ENCODE measurements at regions not wholly inside any gene's neighbourhood (a gene's known extent, or its start where the extent isn't known, plus 50 kb on each side); places are given as distances from the start of the nearest gene placed in this dataset.
A peak's percentile ranks its signal among the peaks of the same experiment; 100 is the strongest.
"Not testable (repeated sequence)": the region's sequence is repeated elsewhere in the genome, so short reads cannot be mapped to it uniquely, and the experiment has no call there.

DNA sequence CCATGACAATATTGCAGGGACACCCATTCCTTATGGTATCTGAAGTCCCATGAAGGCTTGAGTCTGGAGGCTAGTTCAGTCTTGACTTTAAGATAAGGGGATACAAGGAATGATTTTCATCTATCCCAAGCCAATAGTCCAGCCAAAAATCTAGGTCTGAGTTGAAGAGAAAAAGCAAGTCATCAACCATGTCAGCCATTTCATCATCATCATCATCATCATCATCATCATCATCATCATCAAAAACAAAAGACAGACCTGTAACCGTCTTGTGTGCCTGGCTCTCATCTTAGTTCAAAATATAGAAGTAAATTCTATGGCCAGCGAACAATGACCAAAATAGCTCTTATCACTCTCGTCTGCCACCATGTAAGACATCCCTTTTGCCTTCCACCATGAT is 59.5 kb upstream of the FAM90A26 start:
- DNase-seq = not testable (repeated sequence)

DNA sequence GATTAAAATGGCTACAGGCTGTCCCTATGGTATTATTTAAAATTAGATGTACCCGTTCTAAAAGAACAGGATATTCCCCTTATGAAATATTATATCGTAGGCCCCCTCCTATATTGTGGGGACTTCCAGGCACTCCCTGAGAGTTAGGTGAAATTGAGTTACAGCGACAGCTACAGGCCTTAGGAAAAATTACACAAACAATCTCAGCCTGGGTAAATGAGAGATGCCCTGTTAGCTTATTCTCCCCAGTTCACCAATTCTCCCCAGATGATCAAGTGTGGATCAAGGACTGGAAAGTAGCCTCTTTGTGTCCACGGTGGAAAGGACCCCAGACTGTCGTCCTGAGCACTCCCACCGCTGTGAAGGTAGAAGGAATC is 67.1 kb upstream of the FAM90A26 start:
- DNase-seq = not testable (repeated sequence)

DNA sequence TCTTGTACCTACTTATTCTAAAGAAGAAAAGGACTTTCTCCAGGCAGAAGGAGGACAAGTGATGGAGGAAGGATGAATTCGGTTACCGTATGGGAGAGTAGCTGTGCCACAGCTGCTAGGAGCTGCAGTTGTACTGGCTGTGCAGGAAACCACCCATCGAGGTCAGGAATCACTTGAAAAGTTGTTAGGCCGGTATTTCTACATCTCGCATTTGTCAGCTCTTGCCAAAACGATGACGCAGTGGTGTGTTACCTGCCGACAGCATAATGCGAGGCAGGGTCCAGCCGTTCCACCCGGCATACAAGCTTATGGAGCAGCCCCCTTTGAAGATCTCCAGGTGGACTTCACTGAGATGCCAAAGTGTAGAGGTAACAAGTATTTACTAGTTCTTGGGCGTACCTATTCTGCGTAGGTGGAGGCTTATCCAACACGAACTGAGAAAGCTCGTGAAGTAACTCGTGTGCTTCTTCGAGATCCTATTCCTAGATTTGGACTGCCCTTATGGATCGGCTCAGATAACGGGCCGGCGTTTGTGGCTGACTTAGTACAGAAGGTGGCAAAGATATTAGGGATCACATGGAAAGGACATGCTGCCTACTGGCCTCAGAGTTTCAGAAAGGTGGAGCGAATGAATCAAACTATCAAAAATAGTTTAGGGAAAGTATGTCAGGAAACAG is 67.6 kb upstream of the FAM90A26 start:
- not testable (repeated sequence) for DNase-seq

DNA sequence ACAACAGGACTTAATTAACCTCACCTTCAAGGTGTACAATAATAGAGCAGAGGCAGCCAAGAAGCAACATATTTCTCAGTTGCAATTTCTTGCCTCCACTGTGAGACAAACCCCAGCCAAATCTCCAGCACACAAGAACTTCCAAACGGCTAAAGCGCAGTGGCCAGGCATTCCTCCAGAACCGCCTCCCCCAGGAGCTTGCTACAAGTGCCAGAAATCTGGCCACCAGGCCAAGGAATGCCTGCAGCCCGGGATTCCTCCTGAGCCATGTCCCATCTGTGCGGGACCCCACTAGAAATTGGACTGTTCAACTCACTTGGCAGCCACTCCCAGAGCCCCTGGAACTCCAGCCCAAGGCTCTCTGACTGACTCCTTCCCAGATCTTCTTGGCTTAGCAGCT is 73.9 kb upstream of the FAM90A26 start:
- not testable (repeated sequence) for DNase-seq

DNA sequence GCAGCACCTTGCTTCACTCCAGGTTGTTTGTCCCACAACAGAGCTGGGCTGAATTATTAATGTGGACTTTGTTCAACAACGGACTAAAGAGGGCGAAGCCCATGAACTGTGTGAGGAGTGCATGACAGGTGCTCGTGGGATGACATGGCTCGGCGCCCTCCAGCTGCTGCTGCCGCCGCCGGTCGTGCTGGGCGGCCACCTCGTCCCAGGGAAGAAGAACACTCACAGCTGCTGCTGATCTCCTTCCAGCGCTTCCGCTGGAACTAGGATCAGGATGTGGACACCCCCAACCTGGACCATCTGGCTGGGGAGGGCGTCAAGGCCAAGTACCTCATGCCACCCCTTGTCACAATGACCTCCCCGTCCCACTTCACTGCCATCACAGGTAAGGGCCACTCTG is 91.4 kb upstream of the FAM90A26 start:
- not testable (repeated sequence) for DNase-seq

DNA sequence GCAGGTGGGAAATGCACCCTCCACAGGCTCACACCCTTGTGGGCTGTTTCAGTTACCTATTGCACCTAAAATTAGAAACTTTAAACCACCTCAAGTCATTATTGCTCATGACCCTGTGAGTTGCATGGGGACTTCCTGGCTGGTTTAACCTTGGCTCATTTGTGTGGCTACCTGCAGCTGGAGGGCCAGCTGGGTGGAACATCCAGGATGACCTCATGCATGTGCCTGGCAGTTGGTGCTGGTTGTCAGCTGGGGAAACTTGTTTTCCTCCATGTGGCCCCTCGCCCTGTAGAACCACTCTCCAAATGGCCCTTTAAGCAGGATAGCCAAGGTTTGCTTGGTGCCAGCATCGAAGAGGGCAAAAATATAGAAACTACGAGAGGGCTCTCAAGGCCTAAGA is 93.2 kb upstream of the FAM90A26 start:
- DNase-seq = not testable (repeated sequence)

DNA sequence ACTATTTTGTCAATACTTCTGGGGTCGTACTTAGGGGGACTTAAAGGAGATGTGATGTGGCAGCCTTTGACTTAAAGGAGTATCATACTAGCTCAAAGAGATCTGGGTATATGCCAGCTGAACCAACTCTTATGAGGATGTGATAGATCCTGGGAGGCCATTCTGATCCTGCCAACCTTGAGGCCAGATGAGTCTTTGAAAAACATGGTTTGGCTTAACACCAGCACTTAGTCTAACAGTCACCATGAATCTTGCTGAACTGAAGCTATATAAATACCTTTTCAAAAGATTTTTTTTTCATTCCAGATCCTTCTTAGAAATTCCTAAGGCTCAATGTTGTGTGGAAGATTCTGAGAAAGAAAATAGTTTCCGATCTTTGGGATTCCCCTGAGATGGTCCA is 93.7 kb upstream of the FAM90A26 start:
- not testable (repeated sequence) for DNase-seq

DNA sequence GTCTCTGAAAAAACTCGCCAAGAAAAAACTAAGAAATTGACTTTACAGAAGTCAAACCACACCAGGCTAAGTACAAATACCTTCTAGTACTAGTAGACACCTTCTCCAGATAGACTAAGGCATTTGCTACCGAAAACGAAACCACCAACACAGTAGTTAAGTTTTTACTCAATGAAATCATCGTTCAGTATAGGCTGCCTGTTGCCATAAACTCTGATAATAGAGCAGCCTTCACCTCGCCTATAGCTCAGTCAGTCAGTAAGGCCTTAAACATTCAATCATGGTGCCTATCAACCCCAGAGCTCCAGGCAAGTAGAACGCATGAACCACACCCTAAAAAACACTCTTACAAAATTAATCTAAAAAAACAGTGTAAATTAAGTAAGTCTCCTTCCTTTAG is 96.8 kb upstream of the FAM90A26 start:
- DNase-seq = not testable (repeated sequence)

DNA sequence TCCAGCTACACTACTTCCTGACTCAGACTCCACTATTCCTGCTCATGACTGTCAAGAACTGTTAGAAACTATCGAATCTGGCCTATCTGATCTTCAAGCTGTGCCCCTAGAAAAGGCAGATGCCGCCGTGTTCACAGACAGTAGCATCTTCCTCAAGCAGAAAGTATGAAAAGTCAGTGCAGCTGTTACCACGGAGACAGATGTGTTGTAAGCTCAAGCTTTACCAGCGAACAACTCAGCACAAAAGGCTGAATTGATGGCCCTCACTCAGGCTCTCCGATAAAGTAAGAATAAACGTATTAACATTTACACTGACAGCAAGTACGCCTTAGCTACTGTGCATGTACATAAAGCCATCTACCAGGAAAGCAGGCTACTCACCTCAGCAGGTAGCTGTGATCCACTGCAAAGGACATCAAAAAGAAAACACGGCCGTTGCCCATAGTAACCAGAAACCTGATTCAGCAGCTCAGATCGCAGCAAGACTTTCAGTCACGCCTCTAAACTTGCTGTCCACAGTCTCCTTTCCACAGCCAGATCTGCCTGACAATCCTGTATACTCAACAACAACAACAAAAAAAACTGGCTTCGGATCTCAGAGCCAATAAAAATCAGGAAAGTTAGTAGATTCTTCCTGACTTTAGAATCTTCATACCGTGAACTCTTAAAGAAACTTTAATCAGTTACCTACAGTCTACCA is 97.5 kb upstream of the FAM90A26 start:
- DNase-seq = not testable (repeated sequence)

DNA sequence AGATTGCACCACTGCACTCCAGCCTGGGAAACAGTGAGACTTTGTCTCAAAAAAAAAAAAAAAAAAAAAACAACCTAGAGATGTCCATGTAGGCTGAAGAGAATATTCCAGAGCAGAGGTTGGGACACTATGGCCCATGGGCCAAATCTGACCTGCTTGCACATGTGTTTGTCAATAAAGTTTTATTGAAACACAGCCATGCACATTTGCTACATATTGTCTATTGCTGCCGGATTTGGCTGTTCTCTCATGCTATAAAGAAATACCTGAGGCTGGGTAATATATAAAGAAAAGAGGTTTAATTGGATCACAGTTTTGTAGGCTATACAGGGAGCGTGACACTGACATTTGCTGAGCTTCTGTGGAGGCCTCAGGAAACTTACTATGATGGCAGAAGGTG is 102.3 kb upstream of the FAM90A26 start:
- DNase-seq = not testable (repeated sequence)

DNA sequence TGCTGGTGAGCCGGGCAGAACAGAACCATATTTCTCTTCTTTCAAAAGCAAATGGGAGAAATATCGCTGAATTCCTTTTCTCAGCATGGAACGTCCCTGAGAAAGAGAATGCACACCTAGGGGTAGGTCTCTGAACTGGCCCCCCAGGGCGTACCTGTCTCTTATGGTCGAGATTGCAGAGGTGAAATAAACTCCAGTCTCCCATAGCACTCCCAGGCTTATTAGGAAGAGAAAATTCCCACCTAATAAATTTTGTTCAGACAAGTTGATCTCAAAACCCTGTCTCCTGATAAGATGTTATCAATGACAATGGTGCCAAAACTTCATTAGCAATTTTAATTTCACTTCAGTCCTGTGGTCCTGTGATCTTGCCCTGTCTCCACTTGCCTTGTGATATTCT is 106.6 kb upstream of the FAM90A26 start:
- not testable (repeated sequence) for DNase-seq

DNA sequence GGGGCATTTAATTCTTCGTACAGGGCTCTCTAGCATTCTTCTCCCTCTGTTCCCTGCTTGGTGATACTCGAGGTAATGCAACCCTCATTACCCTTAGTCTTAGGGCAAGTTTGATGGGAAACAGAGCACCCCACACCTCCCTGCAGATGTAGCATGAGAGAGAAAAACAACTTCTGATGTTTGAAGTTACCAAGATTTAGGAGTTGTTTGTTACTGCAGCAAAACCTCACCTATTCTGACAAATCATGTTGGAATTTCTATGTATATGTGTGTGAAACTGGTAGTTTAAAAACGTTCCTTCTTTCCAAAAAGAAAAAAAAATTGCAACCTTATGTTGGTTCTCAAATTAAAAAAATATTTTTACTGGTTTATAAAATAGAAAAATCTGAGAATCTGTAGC is 145.3 kb upstream of the FAM90A26 start:
- DNase-seq = not testable (repeated sequence)

DNA sequence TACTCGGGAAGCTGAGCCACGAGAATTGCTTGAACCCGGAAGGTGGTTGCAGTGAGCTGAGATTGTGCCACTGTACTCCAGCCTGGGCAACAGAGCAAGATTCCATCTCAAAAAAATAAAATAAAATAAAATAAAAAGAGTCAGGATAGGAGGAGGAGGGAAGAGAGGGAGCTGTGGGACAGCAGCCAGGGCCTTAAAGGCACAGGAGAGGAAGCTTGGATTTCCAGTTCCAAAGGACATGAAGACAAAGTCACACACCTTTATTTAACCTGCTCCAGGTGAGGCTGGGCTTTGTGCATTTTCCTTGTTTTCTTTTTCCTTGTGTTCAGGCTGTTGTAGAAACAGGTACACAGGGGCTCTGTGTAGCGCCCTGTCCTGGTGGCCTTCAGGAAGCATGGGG is 138.2 kb upstream of the HMX1 start:
- DNase-seq = not testable (repeated sequence)

DNA sequence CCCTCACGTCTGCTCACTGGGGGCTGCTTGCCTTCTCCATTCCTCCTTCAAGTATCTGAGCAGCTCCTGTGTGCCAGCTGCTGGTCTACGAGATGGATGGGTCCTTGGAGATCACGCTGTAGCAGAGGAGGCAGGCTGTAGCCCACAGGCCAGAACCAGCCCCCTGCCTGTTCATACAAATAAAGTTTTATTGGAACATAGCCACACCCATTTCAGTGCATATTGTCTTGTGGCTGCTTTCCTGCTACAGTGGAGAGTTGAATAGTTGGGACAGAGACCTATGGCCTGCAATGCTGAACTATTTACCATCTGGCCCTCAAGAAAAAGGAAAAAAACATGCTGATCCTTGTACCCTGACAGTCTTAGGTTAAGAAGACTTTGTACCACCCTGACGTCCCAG is 136.8 kb upstream of the HMX1 start:
- DNase-seq = not testable (repeated sequence)

DNA sequence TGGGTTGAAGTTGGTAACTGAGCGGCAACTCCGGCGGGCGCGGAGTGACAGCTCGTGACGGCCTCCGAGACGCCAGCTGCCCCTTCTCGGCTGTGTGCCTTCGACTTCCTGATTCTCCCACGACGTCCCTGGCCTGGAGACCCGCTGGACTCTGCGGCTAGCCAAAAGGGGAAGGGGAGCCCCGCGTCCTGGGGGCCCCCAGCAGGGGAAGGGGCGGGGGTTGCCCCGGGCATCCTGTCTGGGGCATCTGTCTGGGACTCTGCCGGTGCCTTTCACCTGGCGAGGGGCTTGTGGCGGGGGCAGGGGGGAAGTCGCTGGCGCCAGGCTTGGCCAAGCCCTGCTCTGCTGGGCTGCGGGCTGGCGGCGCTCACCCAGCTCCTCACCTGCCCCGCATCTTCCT is 129.5 kb upstream of the HMX1 start:
- DNase-seq = not testable (repeated sequence)

DNA sequence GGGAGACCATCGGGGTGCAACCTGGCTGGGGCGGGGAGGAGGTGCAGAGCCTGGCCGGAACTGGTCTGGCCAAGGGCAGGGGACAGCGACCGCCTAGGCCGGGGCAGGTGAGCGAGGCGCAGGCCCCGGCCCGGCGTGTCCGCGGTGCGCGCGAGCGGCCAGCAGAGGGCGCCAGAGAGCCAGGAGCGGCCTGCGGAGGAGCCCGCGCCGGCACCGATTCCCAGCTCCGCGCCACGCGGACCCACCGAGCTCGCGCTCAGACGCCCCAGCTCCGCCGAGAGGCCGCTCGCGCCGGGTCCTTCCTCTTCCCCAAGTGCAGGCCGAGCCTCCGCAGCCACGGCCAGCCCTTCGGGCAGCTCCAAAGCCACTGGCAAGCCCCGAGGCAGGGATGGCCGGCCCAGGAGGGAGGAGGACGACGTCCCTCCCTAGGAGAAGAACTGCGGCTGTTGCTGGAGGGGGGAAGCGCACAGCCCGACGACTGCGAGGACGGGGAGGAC is 128.9 kb upstream of the HMX1 start:
- DNase-seq = peak; percentile 6

DNA sequence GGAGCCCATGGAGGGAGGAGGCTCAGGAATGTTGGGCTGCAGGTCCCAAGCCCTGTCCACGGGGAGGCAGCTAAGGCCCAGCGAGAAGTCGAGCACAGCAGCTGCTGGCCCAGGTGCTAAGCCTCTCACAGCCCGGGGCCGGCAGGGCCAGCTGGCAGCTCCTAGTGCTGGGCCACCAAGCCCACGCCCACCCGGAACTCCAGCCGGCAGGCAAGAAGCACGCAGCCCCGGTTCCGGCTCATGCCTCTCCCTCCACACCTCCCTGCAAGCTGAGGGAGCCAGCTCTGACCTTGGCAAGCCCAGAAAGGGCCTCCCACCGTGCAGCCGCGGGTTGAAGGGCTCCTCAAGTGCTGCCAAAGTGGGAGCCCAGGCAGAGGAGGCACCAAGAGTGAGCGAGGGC is 121.3 kb upstream of the HMX1 start:
- DNase-seq = not testable (repeated sequence)

DNA sequence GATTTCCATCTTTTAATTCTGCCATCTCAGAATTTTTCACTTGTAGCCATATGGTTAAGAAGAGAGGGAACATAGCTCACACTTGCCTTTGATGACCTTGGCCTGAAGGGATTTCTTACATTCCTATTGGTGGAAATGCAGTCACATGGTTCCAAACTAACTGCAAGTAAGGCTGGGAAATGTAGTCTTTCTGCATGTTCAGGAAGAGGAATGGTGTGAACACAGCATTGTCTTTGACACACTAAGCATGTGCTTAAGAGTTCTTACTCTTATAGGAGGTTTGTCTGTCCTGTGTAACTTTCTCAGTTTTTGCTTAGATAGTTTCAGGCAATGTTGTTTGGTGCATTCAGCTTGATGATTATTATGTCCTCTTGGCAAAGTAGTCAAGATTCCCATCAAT is 119.8 kb upstream of the HMX1 start:
- not testable (repeated sequence) for DNase-seq

DNA sequence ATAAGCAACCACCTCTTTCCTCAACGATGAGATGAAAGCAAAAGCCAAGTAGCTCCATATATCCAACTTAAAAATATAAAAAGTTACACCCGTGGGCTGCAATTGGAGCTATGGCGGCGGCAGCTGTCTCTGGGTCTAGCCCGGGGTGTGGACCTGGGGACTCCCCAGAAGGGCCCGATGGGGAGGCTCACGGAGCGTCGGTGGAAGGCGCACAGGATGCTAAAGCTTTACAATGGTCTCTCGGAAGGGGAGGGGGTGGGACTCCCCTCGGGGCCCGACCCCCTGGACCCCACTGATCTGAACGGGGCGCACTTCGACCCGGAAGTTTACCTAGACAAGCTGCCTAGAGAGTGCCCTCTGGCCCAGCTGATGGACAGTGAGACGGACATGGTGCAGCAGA is 118.7 kb upstream of the HMX1 start:
- not testable (repeated sequence) for DNase-seq

DNA sequence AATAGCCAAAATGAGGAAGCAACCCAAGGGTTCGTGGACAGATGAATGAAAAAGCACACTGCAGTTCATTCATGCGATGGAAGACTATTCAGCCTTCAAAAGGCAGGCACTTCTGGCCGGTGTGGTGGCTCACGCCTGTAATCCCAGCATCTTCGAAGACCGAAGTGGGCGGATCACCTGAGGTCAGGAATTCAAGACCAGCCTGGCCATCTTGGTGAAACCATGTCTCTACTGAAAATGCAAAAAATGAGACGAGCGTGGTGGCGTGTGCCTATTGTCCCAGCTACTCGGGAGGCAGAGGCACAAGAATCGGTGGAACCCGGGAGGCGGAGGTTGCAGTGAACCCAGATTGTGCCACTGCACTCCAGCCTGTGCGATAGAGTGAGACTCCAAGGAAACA is 114.1 kb upstream of the HMX1 start:
- not testable (repeated sequence) for DNase-seq

DNA sequence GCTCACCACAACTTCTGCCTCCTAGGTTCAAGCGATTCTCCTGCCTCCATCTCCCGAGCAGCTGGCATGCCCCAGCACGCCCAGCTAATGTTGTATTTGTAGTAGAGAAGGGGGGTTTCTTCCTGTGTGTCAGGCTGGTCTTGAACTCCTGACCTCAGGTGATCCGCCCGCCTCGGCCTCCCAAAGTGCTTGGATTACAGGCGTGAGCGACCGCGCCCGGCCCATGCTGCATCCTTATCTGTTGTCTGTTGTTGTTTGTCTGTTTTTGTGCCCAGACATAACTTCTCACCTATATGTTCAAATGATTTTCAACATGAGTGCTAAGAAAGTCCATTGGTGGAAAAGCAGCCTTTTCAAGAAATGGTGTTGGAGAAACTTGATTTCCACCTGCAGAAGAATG is 113.0 kb upstream of the HMX1 start:
- DNase-seq = not testable (repeated sequence)

DNA sequence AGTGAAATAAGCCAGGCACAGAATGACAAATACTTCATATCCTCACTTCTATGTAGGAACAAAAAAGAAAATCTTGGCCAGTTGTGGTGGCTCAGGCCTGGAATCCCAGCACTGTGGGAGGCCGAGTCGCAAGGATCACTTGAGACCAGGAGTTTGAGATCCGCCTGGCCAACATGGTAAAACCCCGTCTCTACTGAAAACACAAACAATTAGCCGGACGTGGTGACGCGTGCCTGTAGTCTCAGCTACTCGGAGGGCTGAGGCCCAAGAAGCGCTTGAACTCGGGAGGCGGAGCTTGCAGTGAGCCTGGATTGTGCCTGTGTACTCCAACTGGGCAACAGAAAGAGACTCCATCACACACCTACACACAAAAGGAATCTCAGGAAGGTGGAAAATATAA is 112.3 kb upstream of the HMX1 start:
- not testable (repeated sequence) for DNase-seq

DNA sequence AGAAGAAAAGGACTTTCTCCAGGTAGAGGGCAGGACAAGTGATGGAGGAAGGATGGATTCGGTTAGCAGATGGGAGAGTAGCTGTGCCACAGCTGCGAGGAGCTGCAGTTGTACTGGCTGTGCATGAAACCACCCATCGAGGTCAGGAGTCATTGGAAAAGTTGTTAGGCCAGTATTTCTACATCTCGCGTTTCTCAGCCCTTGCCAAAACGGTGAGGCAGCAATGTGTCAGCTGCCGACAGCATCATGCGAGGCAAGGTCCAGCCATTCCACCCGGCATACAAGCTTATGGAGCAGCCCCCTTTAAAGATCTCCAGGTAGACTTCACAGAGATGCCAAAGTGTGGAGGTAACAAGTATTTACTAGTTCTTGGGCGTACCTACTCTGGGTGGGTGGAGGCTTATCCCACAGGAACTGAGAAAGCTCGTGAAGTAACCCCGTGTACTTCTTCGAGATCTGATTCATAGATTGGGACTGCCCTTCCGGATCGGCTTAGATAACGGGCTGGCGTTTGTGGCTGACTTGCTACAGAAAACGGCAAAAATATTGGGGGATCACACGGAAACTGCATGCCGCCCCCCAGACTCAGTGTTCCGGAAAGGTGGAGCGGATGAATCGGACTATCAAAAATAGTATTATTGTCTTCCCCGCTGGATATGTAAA is 105.0 kb upstream of the HMX1 start:
- DNase-seq = not testable (repeated sequence)

DNA sequence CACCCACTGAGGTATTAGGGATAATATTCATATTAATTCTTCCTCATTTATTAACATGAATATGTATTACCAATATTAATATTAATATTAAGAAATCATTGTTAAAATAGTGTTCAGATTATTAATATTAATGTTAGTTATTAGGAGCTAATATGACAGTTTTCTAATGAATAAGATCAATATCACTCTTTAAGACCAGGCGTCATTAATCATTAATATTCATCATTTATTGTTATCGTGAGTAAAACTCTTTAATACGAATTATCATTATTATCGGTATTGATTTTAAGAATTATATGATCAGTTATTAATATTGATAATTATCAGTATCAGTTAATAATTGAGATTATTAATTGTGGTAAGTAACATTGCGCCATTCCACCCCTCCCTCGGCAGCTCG is 101.0 kb upstream of the HMX1 start:
- DNase-seq = not testable (repeated sequence)

Data from stimulated activated naive CD4-positive, alpha-beta T cell treated with Interleukin-2 at 50 U/mL for 16 hours (primary cell).